ENCODE measurements at regions not wholly inside any gene's neighbourhood (a gene's known extent, or its start where the extent isn't known, plus 50 kb on each side); places are given as distances from the start of the nearest gene placed in this dataset.

GRCh38 chr2:20506201-20506685 is 59.4 kb downstream of the RHOB start (continued):
- TF ChIP-seq ZHX2 (IDR thresholded peaks at IDR 0.05; ENCODE audit: low read depth) = no peak
- TF ChIP-seq ZHX2 (CRISPR knock-in tag; IDR thresholded peaks at IDR 0.05; ENCODE audit: borderline replicate concordance) = no peak
- no peak for TF ChIP-seq ARNT (IDR thresholded peaks at IDR 0.05)
- no peak for TF ChIP-seq CSRNP2 (CRISPR knock-in tag; conservative IDR thresholded peaks at IDR 0.05; ENCODE audit: low read depth)
- TF ChIP-seq RFXANK (CRISPR knock-in tag; IDR thresholded peaks at IDR 0.05) = no peak
- TF ChIP-seq CREM (IDR thresholded peaks at IDR 0.05) = no peak
- TF ChIP-seq CREM (CRISPR knock-in tag; IDR thresholded peaks at IDR 0.05) = no peak
- no peak for TF ChIP-seq ZNF432 (CRISPR knock-in tag; IDR thresholded peaks at IDR 0.05; ENCODE audit: borderline replicate concordance)
- no peak for TF ChIP-seq ZFP62 (CRISPR knock-in tag; IDR thresholded peaks at IDR 0.05)
- TF ChIP-seq ZC3H4 (CRISPR knock-in tag; IDR thresholded peaks at IDR 0.05; ENCODE audit: borderline replicate concordance) = no peak
- TF ChIP-seq ZFP36L1 (CRISPR knock-in tag; IDR thresholded peaks at IDR 0.05) = no peak
- peak; percentile 70; the same call in 1 of the 2 replicates for TF ChIP-seq AHDC1 (CRISPR knock-in tag; IDR thresholded peaks at IDR 0.05; ENCODE audit: borderline replicate concordance)
- no peak; the same call in 1 of the 2 replicates for TF ChIP-seq ETV5 (CRISPR knock-in tag; IDR thresholded peaks at IDR 0.05; ENCODE audit: borderline replicate concordance)
- TF ChIP-seq ZMAT5 (CRISPR knock-in tag; IDR thresholded peaks at IDR 0.05; ENCODE audit: borderline replicate concordance, low read depth) = no peak
- no peak for TF ChIP-seq YEATS2 (CRISPR knock-in tag; IDR thresholded peaks at IDR 0.05; ENCODE audit: borderline replicate concordance)
- no peak for TF ChIP-seq MTF1 (CRISPR knock-in tag; IDR thresholded peaks at IDR 0.05)
- TF ChIP-seq SRY (CRISPR knock-in tag; IDR thresholded peaks at IDR 0.05) = no peak
- no peak for TF ChIP-seq ZNF564 (CRISPR knock-in tag; IDR thresholded peaks at IDR 0.05)

Measured in HepG2 (cell line).